CD4-positive, alpha-beta memory T cell (primary cell): ENCODE measurements at regions not wholly inside any gene's neighbourhood (a gene's known extent, or its start where the extent isn't known, plus 50 kb on each side); places are given as distances from the start of the nearest gene placed in this dataset.

ENCODE experiments used
- CTCF ChIA-PET: fragments of 350-600 bp; sonication (Branson Sonifier 250); formaldehyde crosslinking; loops from one replicate; lab custom pipeline; 2021; ENCODE audit warnings: inconsistent platforms; ENCODE audit not compliant: partially characterized antibody; lab: Charles Lee
- POLR2A ChIA-PET: fragments of 350-600 bp; sonication (Branson Sonifier 250); formaldehyde crosslinking; loops from one replicate; lab custom pipeline; 2021; ENCODE audit not compliant: partially characterized antibody; lab: Charles Lee
- DNase-seq, 5 donors: peaks; one replicate each; pipeline versions ENCODE4 v3.0.0 to v3.0.0-alpha.2; 2020 to 2022; ENCODE audit warnings: mixed read lengths in 1 of 5
- H3K27ac ChIP-seq: one replicate; pipeline ENCODE4 v1.7.0; 2013; ENCODE audit warnings: low read depth, low read length
- H3K27me3 ChIP-seq: 2 replicates; pipeline ENCODE4 v1.7.0; 2013; ENCODE audit warnings: mild to moderate bottlenecking, low read length, moderate library complexity; ENCODE audit not compliant: insufficient read depth
- H3K36me3 ChIP-seq: 2 replicates; pipeline ENCODE4 v1.7.0; 2013; ENCODE audit warnings: mild to moderate bottlenecking, low read length, moderate library complexity; ENCODE audit not compliant: insufficient read depth
- H3K4me1 ChIP-seq: 2 replicates; pipeline ENCODE4 v1.7.0; 2013; ENCODE audit warnings: mild to moderate bottlenecking, low read length, moderate library complexity; ENCODE audit not compliant: insufficient read depth
- H3K4me3 ChIP-seq, 2 donors: one replicate each; pipeline ENCODE4 v1.7.0; 2013; ENCODE audit warnings: low read length in 2 of 2, mild to moderate bottlenecking in 1 of 2
- H3K9me3 ChIP-seq, 2 donors: one replicate each; pipeline ENCODE4 v1.7.0; 2013; ENCODE audit warnings: low read length in 2 of 2, control low read depth in 1 of 2; ENCODE audit not compliant: control insufficient read depth in 1 of 2
- H3K27ac Mint-ChIP-seq, 7 donors: one replicate each; pipeline ENCODE4 v1.8.0; 2020 to 2021; ENCODE audit warnings: mixed read lengths in 7 of 7, mild to moderate bottlenecking in 6 of 7, inconsistent platforms in 3 of 7, moderate library complexity in 3 of 7
- H3K27me3 Mint-ChIP-seq, 2 donors: one replicate each; pipeline ENCODE4 v1.8.0; 2020 to 2021; ENCODE audit warnings: mixed read lengths in 2 of 2
- H3K36me3 Mint-ChIP-seq, 2 donors: one replicate each; pipeline ENCODE4 v1.8.0; 2020 to 2021; ENCODE audit warnings: mixed read lengths in 2 of 2, inconsistent platforms in 1 of 2, mild to moderate bottlenecking in 1 of 2
- H3K4me1 Mint-ChIP-seq, 4 donors: one replicate each; pipeline ENCODE4 v1.8.0; 2020 to 2021; ENCODE audit warnings: mixed read lengths in 4 of 4, mild to moderate bottlenecking in 1 of 4
- H3K4me3 Mint-ChIP-seq, 8 donors: one replicate each; pipeline ENCODE4 v1.8.0; 2020 to 2021; ENCODE audit warnings: mixed read lengths in 8 of 8, mild to moderate bottlenecking in 7 of 8, moderate library complexity in 6 of 8, inconsistent platforms in 3 of 8
- H3K9me3 Mint-ChIP-seq, 8 donors: one replicate each; pipeline ENCODE4 v1.8.0; 2020 to 2021; ENCODE audit warnings: mixed read lengths in 8 of 8, mild to moderate bottlenecking in 5 of 8, inconsistent platforms in 3 of 8, moderate library complexity in 1 of 8
- intact Hi-C: fragments of 100-400 bp; cut with micrococcal nuclease; formaldehyde crosslinking; loops from one replicate; pipeline ENCODE4 v1.15.1; 2023

GRCh38 chr12:90899456-90900182, 55.4 kb downstream of the CCER1 start:
- Histone ChIP-seq H3K27ac (no peak overlapping the region), H3K4me1 (no peaks in the 10 kb centered on the region), H3K4me3 (no peak overlapping the region), H3K9me3 (no peaks in the 10 kb centered on the region), H3K27me3 (no peaks in the 10 kb centered on the region), H3K36me3 (no peaks in the 10 kb centered on the region)
- Mint-ChIP-seq H3K27ac (no peak overlapping the region), H3K4me3 (no peak overlapping the region), H3K9me3 (no peaks in the 10 kb centered on the region), H3K36me3 (no peaks in the 10 kb centered on the region), H3K27me3 (peaks cover 0 to under 1% of the 10 kb centered on the region in 2 donors), H3K4me1 (no peaks in the 10 kb centered on the region)
- ChIA-PET POLR2A (no interaction called here), CTCF (no interaction called here)
- DNase-seq, result no peak
- intact Hi-C loops, result no loop called here

- POLR2A ChIA-PET, result no interaction called here
- H3K4me1 Mint-ChIP-seq, result no peaks in the 10 kb centered on the region
Observed at GRCh38 chr12:90897986-90898385, 57.0 kb downstream of the CCER1 start.

GRCh38 chr12:90897316-90897715, 57.7 kb downstream of the CCER1 start:
- ChIA-PET CTCF (no interaction called here), POLR2A (no interaction called here)
- H3K27me3 ChIP-seq, result no peaks in the 10 kb centered on the region
- no peak for DNase-seq
- H3K4me3 ChIP-seq, result no peak overlapping the region
- Mint-ChIP-seq H3K4me3 (no peak overlapping the region), H3K27me3 (peaks cover 0 to 1% of the 10 kb centered on the region in 2 donors), H3K36me3 (no peaks in the 10 kb centered on the region), H3K9me3 (no peaks in the 10 kb centered on the region), H3K4me1 (no peaks in the 10 kb centered on the region), H3K27ac (no peak overlapping the region)
- no peak overlapping the region for H3K27ac ChIP-seq
- no peaks in the 10 kb centered on the region for H3K9me3 ChIP-seq
- H3K4me1 ChIP-seq, result no peaks in the 10 kb centered on the region
- intact Hi-C loops, result no loop called here
- H3K36me3 ChIP-seq, result no peaks in the 10 kb centered on the region

More at GRCh38 chr12:90897986-90898385, 57.0 kb downstream of the CCER1 start:
- Mint-ChIP-seq H3K4me3 (no peak overlapping the region), H3K27ac (no peak overlapping the region), H3K36me3 (no peaks in the 10 kb centered on the region), H3K9me3 (no peaks in the 10 kb centered on the region), H3K27me3 (peaks cover 0 to 1% of the 10 kb centered on the region in 2 donors)
- Histone ChIP-seq H3K4me1 (no peaks in the 10 kb centered on the region), H3K36me3 (no peaks in the 10 kb centered on the region), H3K4me3 (no peak overlapping the region), H3K9me3 (no peaks in the 10 kb centered on the region), H3K27ac (no peak overlapping the region), H3K27me3 (no peaks in the 10 kb centered on the region)
- intact Hi-C loops, result no loop called here
- DNase-seq, result no peak
- CTCF ChIA-PET, result no interaction called here

- POLR2A ChIA-PET, result no interaction called here
- H3K36me3 ChIP-seq, result no peaks in the 10 kb centered on the region
- Mint-ChIP-seq H3K4me1 (no peaks in the 10 kb centered on the region), H3K27ac (no peak overlapping the region), H3K27me3 (peaks cover under 1 to 1% of the 10 kb centered on the region in 2 donors), H3K4me3 (no peak overlapping the region), H3K36me3 (no peaks in the 10 kb centered on the region), H3K9me3 (peaks cover 0 to 1% (median 0%) of the 10 kb centered on the region in 8 donors)
- no peak overlapping the region for H3K27ac ChIP-seq
- CTCF ChIA-PET, result no interaction called here
- intact Hi-C loops, result no loop called here
- no peaks in the 10 kb centered on the region for H3K4me1 ChIP-seq
- DNase-seq, result no peak
- H3K4me3 ChIP-seq, result no peak overlapping the region
- no peaks in the 10 kb centered on the region for H3K9me3 ChIP-seq
- H3K27me3 ChIP-seq, result no peaks in the 10 kb centered on the region
Observed at GRCh38 chr12:90896821-90897220, 58.2 kb downstream of the CCER1 start.

- DNase-seq, result no peak
- Histone ChIP-seq H3K9me3 (no peaks in the 10 kb centered on the region), H3K27ac (no peak overlapping the region), H3K4me3 (no peak overlapping the region), H3K27me3 (no peaks in the 10 kb centered on the region), H3K36me3 (no peaks in the 10 kb centered on the region), H3K4me1 (no peaks in the 10 kb centered on the region)
- H3K27ac Mint-ChIP-seq, result no peak overlapping the region
- H3K27me3 Mint-ChIP-seq, result peaks cover 1 to 2% of the 10 kb centered on the region in 2 donors
- ChIA-PET CTCF (no interaction called here), POLR2A (no interaction called here)
- H3K36me3 Mint-ChIP-seq, result no peaks in the 10 kb centered on the region
- H3K9me3 Mint-ChIP-seq, result peaks cover 0 to 1% (median 0%) of the 10 kb centered on the region in 8 donors
- no peak overlapping the region for H3K4me3 Mint-ChIP-seq
- intact Hi-C loops, result no loop called here
- H3K4me1 Mint-ChIP-seq, result no peaks in the 10 kb centered on the region
Observed at GRCh38 chr12:90896164-90896563, 58.8 kb downstream of the CCER1 start.

- no peaks in the 10 kb centered on the region for H3K27me3 ChIP-seq
- POLR2A ChIA-PET, result no interaction called here
- no peak overlapping the region for H3K4me3 ChIP-seq
- Mint-ChIP-seq H3K9me3 (peaks cover 0 to 3% (median 0%) of the 10 kb centered on the region in 8 donors), H3K27ac (no peak overlapping the region), H3K4me1 (no peaks in the 10 kb centered on the region), H3K36me3 (no peaks in the 10 kb centered on the region), H3K4me3 (no peak overlapping the region), H3K27me3 (peaks cover 0 to 2% of the 10 kb centered on the region in 2 donors)
- CTCF ChIA-PET, result no interaction called here
- no peaks in the 10 kb centered on the region for H3K36me3 ChIP-seq
- intact Hi-C loops, result no loop called here
- no peaks in the 10 kb centered on the region for H3K4me1 ChIP-seq
- no peak for DNase-seq
- no peak overlapping the region for H3K27ac ChIP-seq
- no peaks in the 10 kb centered on the region for H3K9me3 ChIP-seq
Observed at GRCh38 chr12:90888316-90888715, 66.7 kb downstream of the CCER1 start.

- H3K4me3 Mint-ChIP-seq, result no peak overlapping the region
- intact Hi-C loops, result no loop called here
- H3K27ac Mint-ChIP-seq, result no peak overlapping the region
- no peaks in the 10 kb centered on the region for H3K9me3 Mint-ChIP-seq
- no peaks in the 10 kb centered on the region for H3K4me1 ChIP-seq
- ChIA-PET CTCF (no interaction called here), POLR2A (no interaction called here)
- no peaks in the 10 kb centered on the region for H3K9me3 ChIP-seq
- H3K4me3 ChIP-seq, result no peak overlapping the region
- H3K36me3 ChIP-seq, result no peaks in the 10 kb centered on the region
- no peak overlapping the region for H3K27ac ChIP-seq
- no peaks in the 10 kb centered on the region for H3K4me1 Mint-ChIP-seq
- DNase-seq, result no peak
- no peaks in the 10 kb centered on the region for H3K27me3 ChIP-seq
- H3K36me3 Mint-ChIP-seq, result no peaks in the 10 kb centered on the region
- H3K27me3 Mint-ChIP-seq, result no peaks in the 10 kb centered on the region
Observed at GRCh38 chr12:90883456-90883855, 71.5 kb downstream of the CCER1 start.
